Mesothelial cell of epicardium (in vitro differentiated cells): ENCODE measurements at regions not wholly inside any gene's neighbourhood (a gene's known extent, or its start where the extent isn't known, plus 50 kb on each side); places are given as distances from the start of the nearest gene placed in this dataset.
"Not testable (repeated sequence)": the region's sequence is repeated elsewhere in the genome, so short reads cannot be mapped to it uniquely, and the experiment has no call there.

ENCODE experiments used
- DNase-seq, 2 experiments: peaks; one replicate each; pipeline ENCODE4 v3.0.0; 2021; ENCODE audit warnings: low spot score in 2 of 2; ENCODE audit not compliant: unreplicated experiment in 2 of 2
- H3K27ac Mint-ChIP-seq: 2 replicates; pipeline ENCODE4 v1.8.0; 2021; ENCODE audit warnings: mixed read lengths
- H3K27me3 Mint-ChIP-seq: 2 replicates; pipeline ENCODE4 v1.8.0; 2021; ENCODE audit warnings: low read depth, mixed read lengths
- H3K36me3 Mint-ChIP-seq: 2 replicates; pipeline ENCODE4 v1.8.0; 2021; ENCODE audit warnings: mixed read lengths
- H3K4me1 Mint-ChIP-seq: 2 replicates; pipeline ENCODE4 v1.8.0; 2021; ENCODE audit warnings: mixed read lengths
- H3K4me3 Mint-ChIP-seq: 2 replicates; pipeline ENCODE4 v1.8.0; 2021; ENCODE audit warnings: mild to moderate bottlenecking, moderate library complexity, mixed read lengths
- H3K9me3 Mint-ChIP-seq: 2 replicates; pipeline ENCODE4 v1.8.0; 2021; ENCODE audit warnings: mixed read lengths
- CTCF ChIP-seq: fragments of 200-600 bp; sonication (generic); IDR thresholded peaks from one replicate; pipeline ENCODE4 v1.5.0; 2021; ENCODE audit warnings: antibody characterized with exemption; ENCODE audit not compliant: unreplicated experiment

- no peaks in the 10 kb centered on the region for H3K4me1 Mint-ChIP-seq
- H3K27me3 Mint-ChIP-seq: peaks cover 6% of the 10 kb centered on the region
- H3K9me3 Mint-ChIP-seq: peaks cover 23% of the 10 kb centered on the region
- H3K27ac Mint-ChIP-seq: no peak overlapping the region
- no peaks in the 10 kb centered on the region for H3K36me3 Mint-ChIP-seq
- H3K4me3 Mint-ChIP-seq: no peak overlapping the region
- TF ChIP-seq CTCF: no peak
- no peak for DNase-seq
Measured at GRCh38 chr6:99712519-99712918, 105.9 kb downstream of the PRDM13 start.

- H3K9me3 Mint-ChIP-seq: peaks cover 36% of the 10 kb centered on the region
- not testable (repeated sequence) for H3K4me3 Mint-ChIP-seq, H3K27ac Mint-ChIP-seq, H3K36me3 Mint-ChIP-seq, H3K27me3 Mint-ChIP-seq, H3K4me1 Mint-ChIP-seq, DNase-seq
Measured at GRCh38 chr6:99722043-99722442, 115.4 kb downstream of the PRDM13 start.

GRCh38 chr6:99730237-99730636 is 123.6 kb downstream of the PRDM13 start:
- H3K27ac Mint-ChIP-seq, H3K9me3 Mint-ChIP-seq, H3K4me1 Mint-ChIP-seq, H3K36me3 Mint-ChIP-seq, DNase-seq, H3K4me3 Mint-ChIP-seq: not testable (repeated sequence)
- H3K27me3 Mint-ChIP-seq: peaks cover 31% of the 10 kb centered on the region

GRCh38 chr6:99736302-99736701 is 129.7 kb downstream of the PRDM13 start:
- TF ChIP-seq CTCF: no peak
- Mint-ChIP-seq H3K9me3 (no peaks in the 10 kb centered on the region), H3K4me1 (no peaks in the 10 kb centered on the region), H3K27ac (no peak overlapping the region), H3K36me3 (no peaks in the 10 kb centered on the region), H3K27me3 (peaks cover 76% of the 10 kb centered on the region), H3K4me3 (no peak overlapping the region)
- no peak for DNase-seq

- Mint-ChIP-seq H3K4me3 (no peak overlapping the region), H3K27ac (no peak overlapping the region), H3K36me3 (no peaks in the 10 kb centered on the region), H3K9me3 (no peaks in the 10 kb centered on the region), H3K27me3 (peaks cover 88% of the 10 kb centered on the region), H3K4me1 (no peaks in the 10 kb centered on the region)
- no peak for DNase-seq
- TF ChIP-seq CTCF: no peak
Measured at GRCh38 chr6:99739526-99739925, 132.9 kb downstream of the PRDM13 start.

GRCh38 chr6:99741092-99741491 is 134.5 kb downstream of the PRDM13 start:
- no peak for TF ChIP-seq CTCF
- H3K27me3 Mint-ChIP-seq: peaks cover 77% of the 10 kb centered on the region
- no peak overlapping the region for H3K4me3 Mint-ChIP-seq
- no peak for DNase-seq
- H3K9me3 Mint-ChIP-seq: no peaks in the 10 kb centered on the region
- no peak overlapping the region for H3K27ac Mint-ChIP-seq
- peaks cover 8% of the 10 kb centered on the region for H3K4me1 Mint-ChIP-seq
- no peaks in the 10 kb centered on the region for H3K36me3 Mint-ChIP-seq

GRCh38 chr6:99743647-99744046 is 137.0 kb downstream of the PRDM13 start:
- TF ChIP-seq CTCF: no peak
- H3K4me3 Mint-ChIP-seq: no peak overlapping the region
- H3K9me3 Mint-ChIP-seq: no peaks in the 10 kb centered on the region
- H3K36me3 Mint-ChIP-seq: no peaks in the 10 kb centered on the region
- peaks cover 70% of the 10 kb centered on the region for H3K27me3 Mint-ChIP-seq
- peaks cover 8% of the 10 kb centered on the region for H3K4me1 Mint-ChIP-seq
- no peak overlapping the region for H3K27ac Mint-ChIP-seq
- no peak for DNase-seq
